HUES48 (cell line): ENCODE measurements at regions not wholly inside any gene's neighbourhood (a gene's known extent, or its start where the extent isn't known, plus 50 kb on each side); places are given as distances from the start of the nearest gene placed in this dataset.

Source experiments
- H3K27ac ChIP-seq: one replicate; pipeline ENCODE4 v1.7.0; 2013; ENCODE audit warnings: low read depth, low read length, inconsistent platforms
- H3K27me3 ChIP-seq: 2 replicates; pipeline ENCODE4 v1.6.1; 2013; ENCODE audit warnings: mild to moderate bottlenecking, low read length; ENCODE audit not compliant: control insufficient read depth, insufficient read depth
- H3K36me3 ChIP-seq: 2 replicates; pipeline ENCODE4 v1.6.1; 2013; ENCODE audit warnings: low read length; ENCODE audit not compliant: control insufficient read depth, insufficient read depth
- H3K4me1 ChIP-seq: 2 replicates; pipeline ENCODE4 v1.6.1; 2013; ENCODE audit warnings: mild to moderate bottlenecking, low read length; ENCODE audit not compliant: control insufficient read depth, insufficient read depth
- H3K4me3 ChIP-seq: 2 replicates; pipeline ENCODE4 v1.5.1; 2013; ENCODE audit warnings: mild to moderate bottlenecking, low read depth, low read length
- H3K9ac ChIP-seq: 2 replicates; pipeline ENCODE4 v1.6.1; 2013; ENCODE audit warnings: mild to moderate bottlenecking, low read depth, low read length, moderate library complexity
- H3K9me3 ChIP-seq: 2 replicates; pipeline ENCODE4 v1.6.1; 2013; ENCODE audit warnings: low read length; ENCODE audit not compliant: control insufficient read depth, insufficient read depth

- H3K4me1 ChIP-seq, result no peaks in the 10 kb centered on the region
- no peaks in the 10 kb centered on the region for H3K36me3 ChIP-seq
- H3K27ac ChIP-seq, result no peak overlapping the region
- H3K9me3 ChIP-seq, result no peaks in the 10 kb centered on the region
- H3K4me3 ChIP-seq, result no peak overlapping the region
- H3K9ac ChIP-seq, result no peak overlapping the region
- H3K27me3 ChIP-seq, result no peaks in the 10 kb centered on the region
These were observed 998.1 kb upstream of the TMEM132C start for GRCh38 chr12:127268706-127269425.

DNA sequence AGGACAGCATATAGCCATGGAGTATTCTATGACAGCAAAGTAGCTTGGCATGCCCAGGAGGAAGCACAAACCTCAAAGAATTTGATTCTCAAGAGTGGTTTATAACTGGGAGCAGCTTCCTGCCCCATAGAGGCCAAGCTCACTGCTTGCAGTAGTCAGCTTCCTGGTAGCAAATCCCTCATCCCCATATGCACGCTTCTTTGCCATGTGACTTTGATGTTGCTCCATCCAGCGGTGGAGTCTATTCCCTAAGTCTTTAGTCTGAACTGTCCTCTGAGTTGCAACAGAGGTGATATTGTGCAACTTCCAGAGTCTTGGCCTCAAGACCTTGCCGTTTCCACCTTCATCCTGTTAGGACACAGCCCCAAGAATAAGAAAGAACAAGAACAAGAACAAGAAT, 996.8 kb upstream of the TMEM132C start:
- no peaks in the 10 kb centered on the region for H3K4me1 ChIP-seq
- no peak overlapping the region for H3K27ac ChIP-seq
- H3K36me3 ChIP-seq, result no peaks in the 10 kb centered on the region
- no peak overlapping the region for H3K9ac ChIP-seq
- H3K27me3 ChIP-seq, result no peaks in the 10 kb centered on the region
- no peak overlapping the region for H3K4me3 ChIP-seq
- H3K9me3 ChIP-seq, result no peaks in the 10 kb centered on the region

- H3K27ac ChIP-seq, result no peak overlapping the region
- no peaks in the 10 kb centered on the region for H3K9me3 ChIP-seq
- H3K27me3 ChIP-seq, result no peaks in the 10 kb centered on the region
- no peaks in the 10 kb centered on the region for H3K4me1 ChIP-seq
- no peak overlapping the region for H3K4me3 ChIP-seq
- H3K36me3 ChIP-seq, result no peaks in the 10 kb centered on the region
- H3K9ac ChIP-seq, result no peak overlapping the region
These were observed 995.2 kb upstream of the TMEM132C start for GRCh38 chr12:127271776-127272175.

DNA sequence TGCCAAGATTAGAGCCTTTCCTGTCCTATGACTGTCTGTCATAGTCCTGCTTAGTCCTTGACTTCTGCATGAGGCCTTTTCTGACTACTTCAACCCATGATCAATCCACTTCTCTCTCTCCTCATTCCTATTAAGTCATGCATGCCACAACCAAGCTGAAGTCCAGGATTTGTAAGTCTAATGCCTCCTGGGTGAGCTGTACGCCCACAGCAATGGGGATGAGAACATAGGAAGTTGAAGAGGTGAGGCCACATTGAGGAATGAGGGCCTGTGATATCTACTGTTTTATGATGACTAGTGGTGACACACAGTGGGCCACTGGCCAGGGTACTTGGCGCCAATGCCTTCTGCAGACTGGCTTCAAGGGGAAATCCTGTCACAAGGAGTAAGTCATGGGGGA, 994.1 kb upstream of the TMEM132C start:
- Histone ChIP-seq H3K9me3 (no peaks in the 10 kb centered on the region), H3K9ac (no peak overlapping the region), H3K4me3 (no peak overlapping the region), H3K4me1 (no peaks in the 10 kb centered on the region), H3K27ac (no peak overlapping the region), H3K27me3 (no peaks in the 10 kb centered on the region), H3K36me3 (no peaks in the 10 kb centered on the region)

DNA sequence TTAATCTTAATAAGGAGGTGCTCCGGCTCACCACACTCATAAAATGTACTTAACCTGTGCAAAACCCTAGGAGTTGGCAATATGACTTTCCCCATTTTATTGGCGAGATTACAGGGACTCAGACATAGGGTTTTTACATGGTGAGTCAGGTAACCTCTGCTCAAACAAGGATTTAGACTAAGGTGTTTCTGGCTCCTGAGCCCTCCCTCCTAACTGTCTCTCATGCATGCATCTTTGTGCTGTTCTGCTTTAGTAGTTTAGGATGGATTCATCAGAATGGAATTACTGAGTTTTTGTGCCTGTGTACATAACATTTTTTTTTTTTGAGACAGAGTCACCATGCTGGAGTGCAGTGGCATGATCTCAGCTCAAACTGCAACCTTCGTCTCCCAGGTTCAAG, 993.3 kb upstream of the TMEM132C start:
- no peak overlapping the region for H3K27ac ChIP-seq
- H3K9ac ChIP-seq, result no peak overlapping the region
- H3K9me3 ChIP-seq, result no peaks in the 10 kb centered on the region
- H3K4me3 ChIP-seq, result no peak overlapping the region
- no peaks in the 10 kb centered on the region for H3K27me3 ChIP-seq
- H3K4me1 ChIP-seq, result no peaks in the 10 kb centered on the region
- no peaks in the 10 kb centered on the region for H3K36me3 ChIP-seq

DNA sequence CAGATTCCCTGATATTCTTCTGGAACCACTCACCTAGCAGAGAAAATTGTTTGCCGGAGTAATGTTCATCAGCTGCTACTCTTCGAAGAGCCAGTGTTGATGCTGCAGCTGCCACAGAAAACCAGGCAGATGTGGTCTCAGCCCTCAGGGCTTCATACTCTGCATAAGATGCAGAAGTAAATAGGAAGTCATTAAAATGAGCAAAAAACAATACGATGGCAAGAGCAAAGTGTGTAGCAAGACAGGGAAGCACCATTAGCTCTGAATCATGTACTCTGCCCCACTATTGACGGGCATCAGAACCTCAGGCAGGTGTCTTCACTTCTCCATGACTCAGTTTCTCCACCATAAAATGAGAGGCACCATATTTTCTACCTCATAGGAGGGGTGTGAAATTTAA, 991.6 kb upstream of the TMEM132C start:
- no peak overlapping the region for H3K27ac ChIP-seq
- no peaks in the 10 kb centered on the region for H3K27me3 ChIP-seq
- H3K36me3 ChIP-seq, result no peaks in the 10 kb centered on the region
- no peaks in the 10 kb centered on the region for H3K4me1 ChIP-seq
- H3K9ac ChIP-seq, result no peak overlapping the region
- H3K9me3 ChIP-seq, result no peaks in the 10 kb centered on the region
- H3K4me3 ChIP-seq, result no peak overlapping the region

GRCh38 chr12:127277882-127278281, 989.1 kb upstream of the TMEM132C start:
- Histone ChIP-seq H3K4me3 (no peak overlapping the region), H3K9ac (no peak overlapping the region), H3K36me3 (no peaks in the 10 kb centered on the region), H3K27me3 (no peaks in the 10 kb centered on the region; the same call in 1 of the 2 replicates), H3K27ac (no peak overlapping the region), H3K9me3 (no peaks in the 10 kb centered on the region), H3K4me1 (peaks cover 5% of the 10 kb centered on the region; the same call in 1 of the 2 replicates)

DNA sequence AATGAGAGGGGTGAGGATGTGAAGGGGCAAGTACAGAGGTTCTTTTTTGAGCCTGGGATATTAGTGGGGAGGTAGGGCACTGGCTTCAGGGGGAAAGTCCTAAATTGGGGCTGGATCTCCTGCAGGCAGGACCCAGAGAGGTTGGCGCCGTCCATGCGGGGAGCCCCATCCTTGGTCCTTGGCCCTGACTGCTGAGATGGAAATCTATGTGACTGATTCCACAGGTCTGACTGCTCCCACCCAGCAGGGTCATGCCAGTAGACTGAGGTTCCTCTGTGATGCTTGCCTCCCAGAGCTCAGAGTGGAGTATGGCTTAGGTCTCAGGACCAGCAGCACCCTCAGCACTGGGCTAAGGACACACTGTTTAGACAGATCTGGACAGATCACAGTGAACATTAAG, 988.6 kb upstream of the TMEM132C start:
- Histone ChIP-seq H3K4me1 (peaks cover 6% of the 10 kb centered on the region; the same call in 1 of the 2 replicates), H3K4me3 (no peak overlapping the region), H3K27me3 (no peaks in the 10 kb centered on the region; the same call in 1 of the 2 replicates), H3K9ac (no peak overlapping the region), H3K36me3 (no peaks in the 10 kb centered on the region), H3K9me3 (no peaks in the 10 kb centered on the region), H3K27ac (no peak overlapping the region)

- H3K27ac ChIP-seq, result no peak overlapping the region
These were observed 986.3 kb upstream of the TMEM132C start for GRCh38 chr12:127280393-127281275.

DNA sequence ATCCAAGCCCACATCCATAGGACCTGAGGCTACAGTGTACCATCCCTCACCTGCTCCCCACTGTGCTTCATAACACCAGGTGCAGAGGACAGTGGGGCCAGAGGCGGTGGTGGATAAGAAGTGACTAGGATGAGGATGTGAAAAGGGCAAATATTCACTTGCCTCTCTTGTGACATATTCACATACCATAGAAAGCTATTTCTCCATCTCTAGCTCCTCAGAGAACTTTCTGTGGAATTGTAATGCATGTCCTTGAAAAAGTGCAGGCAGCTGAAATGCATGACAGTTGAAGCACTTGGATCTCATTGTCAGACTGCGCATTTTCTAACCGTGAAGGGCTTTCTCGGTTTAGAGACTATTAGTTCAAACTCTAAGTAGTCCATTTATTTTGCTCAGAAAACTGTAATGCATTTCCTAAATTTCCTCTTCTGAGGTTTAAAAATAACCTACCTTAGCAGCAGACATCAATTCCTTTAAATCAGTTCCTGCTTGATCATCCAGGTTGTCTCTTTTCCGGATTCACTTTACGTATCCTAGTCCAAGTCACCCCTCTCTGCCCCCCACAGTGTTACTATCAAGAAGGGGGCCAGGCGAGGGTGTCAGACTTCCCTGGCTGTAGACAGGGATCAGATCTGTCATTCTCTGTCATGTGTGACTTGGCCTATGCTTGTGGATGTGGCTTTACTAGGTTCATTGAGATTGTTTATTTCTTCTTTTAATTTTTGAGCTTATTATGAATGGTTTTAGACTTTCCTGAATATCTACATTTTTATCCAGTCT, 984.0 kb upstream of the TMEM132C start:
- Histone ChIP-seq H3K36me3 (no peaks in the 10 kb centered on the region), H3K4me3 (no peak overlapping the region), H3K27me3 (no peaks in the 10 kb centered on the region; the same call in 1 of the 2 replicates), H3K9me3 (no peaks in the 10 kb centered on the region), H3K9ac (no peak overlapping the region), H3K27ac (no peak overlapping the region), H3K4me1 (peaks cover 6% of the 10 kb centered on the region; the same call in 1 of the 2 replicates)

More at GRCh38 chr12:127280393-127281275, 986.3 kb upstream of the TMEM132C start:
- Histone ChIP-seq H3K4me3 (peak overlapping the region; percentile 41), H3K36me3 (no peaks in the 10 kb centered on the region), H3K4me1 (peaks cover 6% of the 10 kb centered on the region; the same call in 1 of the 2 replicates), H3K9ac (no peak overlapping the region), H3K27me3 (no peaks in the 10 kb centered on the region; the same call in 1 of the 2 replicates), H3K9me3 (no peaks in the 10 kb centered on the region)
